Caco-2 (cell line): ENCODE measurements at regions not wholly inside any gene's neighbourhood (a gene's known extent, or its start where the extent isn't known, plus 50 kb on each side); places are given as distances from the start of the nearest gene placed in this dataset.

Source experiments
- BruUV-seq: library from RNA; stranded (reverse); fragments of 400-500 nt; replicated peaks from 2 replicates; lab custom pipeline; 2021; lab: Mats Ljungman, UMichigan
- CTCF ChIA-PET: fragments of 300-600 bp; sonication (Branson Sonifier 250); formaldehyde crosslinking; loops from one replicate; lab custom pipeline; 2022; ENCODE audit warnings: antibody characterized with exemption; lab: Charles Lee
- POLR2A ChIA-PET: fragments of 300-600 bp; sonication (Branson Sonifier 250); formaldehyde crosslinking; loops from one replicate; lab custom pipeline; 2022; ENCODE audit warnings: antibody characterized with exemption; lab: Charles Lee
- DNase-seq, 2 experiments: peaks; one replicate each; pipeline versions ENCODE4 v3.0.0 to v3.0.0-alpha.2; 2020 to 2022
- H3K27me3 ChIP-seq: replicated peaks from 2 replicates; pipeline ENCODE4 v1.6.0; 2011; ENCODE audit warnings: low read length; ENCODE audit not compliant: control insufficient read depth, insufficient read depth
- H3K36me3 ChIP-seq: 2 replicates; pipeline ENCODE4 v1.5.1; 2011; ENCODE audit warnings: low read length; ENCODE audit not compliant: control insufficient read depth, insufficient read depth
- H3K4me1 ChIP-seq: fragments of 250-450 bp; sonication (Bioruptor Pico); 2 replicates; pipeline ENCODE4 v1.5.1; 2020; ENCODE audit warnings: mild to moderate bottlenecking
- H3K4me3 ChIP-seq: 2 replicates; pipeline ENCODE4 v1.5.1; 2011; ENCODE audit warnings: low read depth, mild to moderate bottlenecking, control low read depth, low read length
- H3K9me3 ChIP-seq: fragments of 250-450 bp; sonication (Bioruptor Pico); 2 replicates; pipeline ENCODE4 v1.5.1; 2020; ENCODE audit warnings: mild to moderate bottlenecking, moderate library complexity
- H3K27ac Mint-ChIP-seq: one replicate; pipeline ENCODE4 v1.8.0; 2022; ENCODE audit warnings: mixed read lengths; ENCODE audit not compliant: unreplicated experiment
- H3K27me3 Mint-ChIP-seq: one replicate; pipeline ENCODE4 v1.8.0; 2022; ENCODE audit warnings: mixed read lengths; ENCODE audit not compliant: insufficient read depth, unreplicated experiment
- H3K36me3 Mint-ChIP-seq: one replicate; pipeline ENCODE4 v1.8.0; 2022; ENCODE audit warnings: mild to moderate bottlenecking, mixed read lengths; ENCODE audit not compliant: insufficient read depth, unreplicated experiment
- H3K4me1 Mint-ChIP-seq: one replicate; pipeline ENCODE4 v1.8.0; 2022; ENCODE audit warnings: low read depth, mixed read lengths; ENCODE audit not compliant: unreplicated experiment
- H3K4me3 Mint-ChIP-seq: one replicate; pipeline ENCODE4 v1.8.0; 2022; ENCODE audit warnings: mild to moderate bottlenecking, moderate library complexity, mixed read lengths; ENCODE audit not compliant: unreplicated experiment
- H3K9me3 Mint-ChIP-seq: one replicate; pipeline ENCODE4 v1.8.0; 2022; ENCODE audit warnings: mixed read lengths; ENCODE audit not compliant: unreplicated experiment
- CTCF ChIP-seq, 2 experiments: fragments of 200-600 bp in 1 of 2; IDR thresholded peaks; 1 replicate in 1 of 2; 2 replicates in 1 of 2; pipeline versions ENCODE4 v1.5.1 to v1.8.0; 2011 to 2022; ENCODE audit warnings: antibody characterized with exemption in 1 of 2, control low read depth in 1 of 2, inconsistent platforms in 1 of 2, low read depth in 1 of 2, low read length in 1 of 2, mild to moderate bottlenecking in 1 of 2, moderate library complexity in 1 of 2; ENCODE audit not compliant: insufficient read depth in 1 of 2, severe bottlenecking in 1 of 2, unreplicated experiment in 1 of 2
- intact Hi-C: fragments of 100-400 bp; cut with micrococcal nuclease; formaldehyde crosslinking; loops from one replicate; pipeline ENCODE4 v1.10.0; 2022; ENCODE audit not compliant: unreplicated experiment

- peak in 1 of 2 experiments; percentile 24 for TF ChIP-seq CTCF (IDR thresholded peaks at IDR 0.05; ENCODE audit: insufficient read depth in 1 of 2, low read depth in 1 of 2, low read length in 1 of 2, severe bottlenecking in 1 of 2, unreplicated experiment in 1 of 2)
- BruUV-seq: no TSS peak
- Mint-ChIP-seq H3K36me3 (no peaks in the 10 kb centered on the region), H3K4me3 (no peak overlapping the region), H3K9me3 (no peaks in the 10 kb centered on the region), H3K27ac (no peak overlapping the region), H3K4me1 (peaks cover 7% of the 10 kb centered on the region), H3K27me3 (peaks cover 27% of the 10 kb centered on the region)
- peak in 1 of 2 experiments; percentile 24 for DNase-seq
- Histone ChIP-seq H3K36me3 (no peaks in the 10 kb centered on the region), H3K27me3 (no peaks in the 10 kb centered on the region; the same call in 1 of the 2 replicates), H3K9me3 (no peaks in the 10 kb centered on the region), H3K4me3 (no peak overlapping the region), H3K4me1 (no peaks in the 10 kb centered on the region)
- ChIA-PET POLR2A (no interaction called here), CTCF (interaction anchor here (0.7 to 1.3 kb wide), 6 partner anchors 8 to 351 kb away, joined by 3 to 11 read pairs (median 3); no protein-coding TSS in a partner anchor)
- intact Hi-C loops: no loop called here
Observed at GRCh38 chr5:174402222-174402812, 322.1 kb upstream of the MSX2 start.

- Histone ChIP-seq H3K9me3 (no peaks in the 10 kb centered on the region), H3K36me3 (no peaks in the 10 kb centered on the region), H3K4me1 (no peaks in the 10 kb centered on the region), H3K27me3 (no peaks in the 10 kb centered on the region; the same call in 1 of the 2 replicates), H3K4me3 (no peak overlapping the region)
- Mint-ChIP-seq H3K4me3 (no peak overlapping the region), H3K36me3 (no peaks in the 10 kb centered on the region), H3K27ac (no peak overlapping the region), H3K27me3 (peaks cover 18% of the 10 kb centered on the region), H3K4me1 (peaks cover 7% of the 10 kb centered on the region), H3K9me3 (peaks cover 9% of the 10 kb centered on the region)
- BruUV-seq: no TSS peak
- intact Hi-C loops: no loop called here
- ChIA-PET POLR2A (no interaction called here), CTCF (no interaction called here)
- no peak for TF ChIP-seq CTCF (IDR thresholded peaks at IDR 0.05; ENCODE audit: insufficient read depth in 1 of 2, low read depth in 1 of 2, low read length in 1 of 2, severe bottlenecking in 1 of 2, unreplicated experiment in 1 of 2)
- no peak for DNase-seq
Observed at GRCh38 chr5:174404848-174405247, 319.5 kb upstream of the MSX2 start.

- H3K27me3 Mint-ChIP-seq: peaks cover 13% of the 10 kb centered on the region
- Histone ChIP-seq H3K27me3 (no peaks in the 10 kb centered on the region; the same call in 1 of the 2 replicates), H3K36me3 (no peaks in the 10 kb centered on the region), H3K4me1 (peaks cover 5% of the 10 kb centered on the region; the same call in 1 of the 2 replicates), H3K9me3 (no peaks in the 10 kb centered on the region), H3K4me3 (no peak overlapping the region)
- H3K4me3 Mint-ChIP-seq: no peak overlapping the region
- BruUV-seq: no TSS peak
- peak in 1 of 2 experiments; percentile 22 for TF ChIP-seq CTCF (IDR thresholded peaks at IDR 0.05; ENCODE audit: insufficient read depth in 1 of 2, low read depth in 1 of 2, low read length in 1 of 2, severe bottlenecking in 1 of 2, unreplicated experiment in 1 of 2)
- ChIA-PET POLR2A (no interaction called here), CTCF (interaction anchor here (1.6 to 2.0 kb wide), 2 partner anchors 10 to 82 kb away, joined by 6 to 11 read pairs; no protein-coding TSS in a partner anchor)
- peaks cover 8% of the 10 kb centered on the region for H3K4me1 Mint-ChIP-seq
- DNase-seq: peak in 1 of 2 experiments; percentile 29
- no peaks in the 10 kb centered on the region for H3K36me3 Mint-ChIP-seq
- peaks cover 10% of the 10 kb centered on the region for H3K9me3 Mint-ChIP-seq
- intact Hi-C loops: loop anchor here (2.0 kb wide), 1 partner anchor 82 kb away; no protein-coding TSS in a partner anchor
- no peak overlapping the region for H3K27ac Mint-ChIP-seq
Observed at GRCh38 chr5:174409070-174409469, 315.3 kb upstream of the MSX2 start.
